IMR-90 (cell line): ENCODE measurements at regions not wholly inside any gene's neighbourhood (a gene's known extent, or its start where the extent isn't known, plus 50 kb on each side); places are given as distances from the start of the nearest gene placed in this dataset.

Source experiments
- ATAC-seq: fragments of 200-7000 bp; cut with Tn5 transposase; 2 replicates; pipeline ENCODE4 v1.9.1; 2020; ENCODE audit warnings: low read depth, mild to moderate bottlenecking, moderate library complexity
- BruUV-seq: library from RNA; stranded (reverse); fragments of 400-500 nt; replicated peaks from 2 replicates; lab custom pipeline; 2021; lab: Mats Ljungman, UMichigan
- CTCF ChIA-PET: fragments of 300-600 bp; formaldehyde crosslinking; extraction: SDS; loops from one replicate; lab custom pipeline; 2021; ENCODE audit warnings: antibody characterized with exemption; lab: Yijun Ruan, JAX
- POLR2A ChIA-PET: fragments of 300-600 bp; sonication (Branson Sonifier 250); formaldehyde crosslinking; loops from one replicate; lab custom pipeline; 2022; ENCODE audit warnings: antibody characterized with exemption; ENCODE audit not compliant: unreplicated experiment; lab: Charles Lee
- DNase-seq: peaks from one replicate; pipeline ENCODE4 v3.0.0; 2013
- H2AFZ ChIP-seq: replicated peaks from 2 replicates; pipeline ENCODE3; 2013; ENCODE audit warnings: low read length, mild to moderate bottlenecking; ENCODE audit not compliant: poor library complexity
- H2AK5ac ChIP-seq: 2 replicates; pipeline ENCODE4 v1.6.1; 2013; ENCODE audit warnings: low read depth, low read length, inconsistent platforms
- H2AK9ac ChIP-seq: replicated peaks from 2 replicates; pipeline ENCODE3; 2013; ENCODE audit warnings: mild to moderate bottlenecking, low read depth, low read length, moderate library complexity; ENCODE audit not compliant: poor library complexity
- H2BK120ac ChIP-seq: 2 replicates; pipeline ENCODE4 v1.6.1; 2013; ENCODE audit warnings: low read depth, low read length, inconsistent platforms
- H2BK15ac ChIP-seq: 3 replicates; pipeline ENCODE4 v1.6.1; 2013; ENCODE audit warnings: low read depth, low read length, inconsistent platforms
- H2BK20ac ChIP-seq: 2 replicates; pipeline ENCODE4 v1.6.1; 2013; ENCODE audit warnings: low read depth, mild to moderate bottlenecking, inconsistent platforms, low read length, moderate library complexity
- H2BK5ac ChIP-seq: 2 replicates; pipeline ENCODE4 v1.6.1; 2013; ENCODE audit warnings: mild to moderate bottlenecking, low read depth, low read length, inconsistent platforms; ENCODE audit not compliant: poor library complexity, severe bottlenecking
- H3K14ac ChIP-seq: replicated peaks from 2 replicates; pipeline ENCODE4 v1.6.1; 2013; ENCODE audit warnings: low read depth, low read length, inconsistent platforms
- H3K18ac ChIP-seq: 2 replicates; pipeline ENCODE4 v1.6.1; 2013; ENCODE audit warnings: low read depth, low read length, control low read depth
- H3K23ac ChIP-seq: 2 replicates; pipeline ENCODE4 v1.6.1; 2013; ENCODE audit warnings: low read depth, low read length, inconsistent platforms
- H3K27ac ChIP-seq: 2 replicates; pipeline ENCODE4 v1.5.1; 2013; ENCODE audit warnings: mild to moderate bottlenecking, control low read depth, low read length; ENCODE audit not compliant: insufficient read depth
- H3K27me3 ChIP-seq: 2 replicates; pipeline ENCODE4 v1.6.1; 2013; ENCODE audit warnings: low read length; ENCODE audit not compliant: control insufficient read depth, insufficient read depth
- H3K36me3 ChIP-seq: 2 replicates; pipeline ENCODE4 v1.6.1; 2013; ENCODE audit warnings: low read length, mixed read lengths; ENCODE audit not compliant: control insufficient read depth, insufficient read depth
- H3K4ac ChIP-seq: 2 replicates; pipeline ENCODE4 v1.6.1; 2013; ENCODE audit warnings: low read depth, low read length, inconsistent platforms
- H3K4me1 ChIP-seq: 2 replicates; pipeline ENCODE4 v1.6.1; 2013; ENCODE audit warnings: low read length, mixed read lengths; ENCODE audit not compliant: control insufficient read depth, insufficient read depth
- H3K4me2 ChIP-seq: 2 replicates; pipeline ENCODE4 v1.6.1; 2013; ENCODE audit warnings: low read depth, mild to moderate bottlenecking, control low read depth, low read length, moderate library complexity
- H3K4me3 ChIP-seq: 2 replicates; pipeline ENCODE4 v1.5.1; 2013; ENCODE audit warnings: low read depth, mild to moderate bottlenecking, control low read depth, low read length, moderate library complexity; ENCODE audit not compliant: insufficient read depth
- H3K56ac ChIP-seq: 2 replicates; pipeline ENCODE4 v1.6.1; 2013; ENCODE audit warnings: low read length, inconsistent platforms; ENCODE audit not compliant: insufficient read depth; ENCODE audit errors: extremely low read depth
- H3K79me1 ChIP-seq, 2 experiments: 2 replicates each; pipeline ENCODE4 v1.6.1; 2013; ENCODE audit warnings: low read length in 2 of 2, inconsistent platforms in 1 of 2, low read depth in 1 of 2
- H3K9ac ChIP-seq: 2 replicates; pipeline ENCODE4 v1.6.1; 2013; ENCODE audit warnings: low read depth, low read length, control low read depth
- H3K9me1 ChIP-seq: 2 replicates; pipeline ENCODE4 v1.6.1; 2013; ENCODE audit warnings: low read length, inconsistent platforms; ENCODE audit not compliant: insufficient read depth
- H3K9me3 ChIP-seq: 2 replicates; pipeline ENCODE4 v1.6.1; 2013; ENCODE audit warnings: low read length; ENCODE audit not compliant: control insufficient read depth, insufficient read depth
- H4K20me1 ChIP-seq: 2 replicates; pipeline ENCODE4 v1.6.1; 2013; ENCODE audit warnings: low read length, inconsistent platforms; ENCODE audit not compliant: insufficient read depth
- H4K5ac ChIP-seq: 2 replicates; pipeline ENCODE4 v1.6.1; 2013; ENCODE audit warnings: mild to moderate bottlenecking, low read depth, low read length, control low read depth
- H4K8ac ChIP-seq, 2 experiments: 2 replicates each; pipeline ENCODE4 v1.6.1; 2013; ENCODE audit warnings: low read depth in 2 of 2, low read length in 2 of 2, control low read depth in 1 of 2, inconsistent platforms in 1 of 2
- H4K91ac ChIP-seq: 2 replicates; pipeline ENCODE4 v1.6.1; 2013; ENCODE audit warnings: low read depth, low read length, inconsistent platforms; ENCODE audit not compliant: insufficient read depth
- BHLHE40 ChIP-seq: fragments of 150-350 bp; IDR thresholded peaks from 2 replicates; pipeline ENCODE4 v1.6.1; 2016; ENCODE audit warnings: mild to moderate bottlenecking, low read depth, low read length
- CEBPB ChIP-seq: IDR thresholded peaks from 2 replicates; pipeline ENCODE4 v1.6.1; 2012; ENCODE audit warnings: low read depth, low read length, improper control_type of control experiment
- CTCF ChIP-seq: conservative IDR thresholded peaks from 2 replicates; pipeline ENCODE4 v1.5.1; 2012; ENCODE audit warnings: mild to moderate bottlenecking, low read depth, low read length, improper control_type of control experiment
- ELK1 ChIP-seq: fragments of 150-350 bp; IDR thresholded peaks from 2 replicates; pipeline ENCODE4 v1.6.1; 2016; ENCODE audit warnings: low read depth, mild to moderate bottlenecking, low read length, moderate library complexity, borderline replicate concordance
- FOS ChIP-seq: fragments of 150-350 bp; IDR thresholded peaks from 2 replicates; pipeline ENCODE4 v1.6.1; 2016; ENCODE audit warnings: low read depth, low read length
- MAFK ChIP-seq: IDR thresholded peaks from 2 replicates; pipeline ENCODE4 v1.6.1; 2012; ENCODE audit warnings: low read depth, low read length, improper control_type of control experiment
- NFE2L2 ChIP-seq: fragments of 150-350 bp; IDR thresholded peaks from 2 replicates; pipeline ENCODE4 v1.6.1; 2016; ENCODE audit warnings: low read depth, mild to moderate bottlenecking, low read length
- POLR2A ChIP-seq: IDR thresholded peaks from 2 replicates; pipeline ENCODE4 v1.6.1; 2012; ENCODE audit warnings: mild to moderate bottlenecking, low read depth, low read length
- RAD21 ChIP-seq: IDR thresholded peaks from 2 replicates; pipeline ENCODE4 v1.6.1; 2012; ENCODE audit warnings: low read length, improper control_type of control experiment
- RFX5 ChIP-seq: IDR thresholded peaks from 2 replicates; pipeline ENCODE4 v1.8.0; 2012; ENCODE audit warnings: low read depth, mild to moderate bottlenecking, low read length, moderate library complexity
- SMC3 ChIP-seq: fragments of 150-350 bp; IDR thresholded peaks from 2 replicates; pipeline ENCODE4 v1.6.1; 2016; ENCODE audit warnings: low read depth, mild to moderate bottlenecking, antibody characterized with exemption, low read length, moderate library complexity
- USF2 ChIP-seq: fragments of 150-350 bp; IDR thresholded peaks from 2 replicates; pipeline ENCODE4 v1.6.1; 2017; ENCODE audit warnings: mild to moderate bottlenecking, antibody characterized with exemption, low read length, low read depth
- WGBS, 2 experiments: methylation state at CpG; one replicate each; pipeline versions ENCODE4 v1.1.5 to v1.1.7; 2013; ENCODE audit warnings: missing lambda C conversion rate in 2 of 2; ENCODE audit not compliant: insufficient read length in 1 of 2; ENCODE audit errors: extremely low coverage in 2 of 2; 5-methylcytosine and 5-hydroxymethylcytosine counted together
- dilution Hi-C: fragments of 300-500 bp; cut with HindIII; formaldehyde crosslinking; loops from one replicate; pipeline ENCODE4 v1.14.3; 2018; ENCODE audit warnings: low sequenced_read_pairs; ENCODE audit not compliant: unreplicated experiment
- in situ Hi-C: fragments of 300-500 bp; cut with MboI; formaldehyde crosslinking; loops from 3 replicates; pipeline ENCODE4 v1.14.3; 2019; ENCODE audit warnings: low sequenced_read_pairs, inconsistent platforms, mixed read lengths
- intact Hi-C: fragments of 100-400 bp; cut with micrococcal nuclease; formaldehyde crosslinking; loops from 2 replicates; pipeline ENCODE4 v1.10.0; 2022

DNA sequence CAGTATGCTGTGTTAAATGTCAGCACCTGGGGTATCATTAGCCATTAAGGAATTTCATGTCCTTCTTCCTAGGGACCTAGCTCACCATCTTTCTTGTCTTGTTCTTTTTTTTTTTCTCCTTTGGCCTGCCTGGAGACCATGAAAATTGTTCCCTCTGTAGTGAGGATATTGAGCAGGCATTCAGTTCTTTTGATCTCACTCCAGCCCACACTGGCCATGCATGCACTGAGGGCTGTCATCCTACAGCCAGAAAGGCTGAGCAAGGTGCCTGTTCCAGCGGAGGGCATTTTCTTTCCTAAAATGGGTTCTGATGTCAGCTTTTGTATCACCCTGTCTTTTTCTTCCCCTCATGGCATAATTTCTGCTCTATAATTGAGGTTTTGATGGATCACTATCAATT lies 275.9 kb upstream of the HAND2 start:
- DNase-seq (no peak), ATAC-seq (no peak)
- Histone ChIP-seq H3K27ac (no peak overlapping the region), H2BK5ac (no peak overlapping the region), H4K8ac (no peak overlapping the region), H3K56ac (no peak overlapping the region), H3K4me2 (no peak overlapping the region), H4K5ac (no peak overlapping the region), H2AK5ac (no peak overlapping the region), H3K4me3 (no peak overlapping the region), H3K36me3 (no peaks in the 10 kb centered on the region), H2AFZ (no peak overlapping the region), H2AK9ac (no peak overlapping the region), H3K14ac (no peak overlapping the region), H3K23ac (no peak overlapping the region), H3K18ac (no peak overlapping the region), H3K4ac (no peak overlapping the region), H2BK120ac (no peak overlapping the region), H2BK20ac (no peak overlapping the region), H3K9ac (no peak overlapping the region), H3K27me3 (no peaks in the 10 kb centered on the region), H2BK15ac (no peak overlapping the region), H3K9me3 (no peaks in the 10 kb centered on the region), H3K4me1 (no peaks in the 10 kb centered on the region), H4K91ac (no peak overlapping the region), H3K79me1 (no peaks in the 10 kb centered on the region), H4K20me1 (no peaks in the 10 kb centered on the region), H3K9me1 (no peaks in the 10 kb centered on the region)
- no TSS peak for BruUV-seq
- no CpG with 5 or more reads among the region's 1 CpG for WGBS, 2 experiments
- no peak for TF ChIP-seq RAD21
- no peak for TF ChIP-seq USF2
- TF ChIP-seq RFX5, result no peak
- no peak for TF ChIP-seq MAFK
- TF ChIP-seq NFE2L2, result no peak
- TF ChIP-seq SMC3, result no peak
- TF ChIP-seq BHLHE40, result no peak
- no peak for TF ChIP-seq FOS
- TF ChIP-seq POLR2A, result no peak
- no peak for TF ChIP-seq ELK1
- TF ChIP-seq CTCF, result no peak
- TF ChIP-seq CEBPB, result no peak
- in situ Hi-C loops (no loop called here), intact Hi-C loops (no loop called here), dilution Hi-C loops (no loop called here)
- POLR2A ChIA-PET, result no interaction called here
- CTCF ChIA-PET, result interaction anchor here (0.6 kb wide), 1 partner anchor 447 kb away, joined by 3 read pairs; no protein-coding TSS in a partner anchor
